ENCODE measurements at regions not wholly inside any gene's neighbourhood (a gene's known extent, or its start where the extent isn't known, plus 50 kb on each side); places are given as distances from the start of the nearest gene placed in this dataset.

- in situ Hi-C loops (cut with HindIII; ENCODE audit: low sequenced_read_pairs), result no loop called here
- no peak overlapping the region for H3K4me3 ChIP-seq (ENCODE audit: low read depth, low read length)
- DNase-seq (ENCODE audit: low read depth), result no peak
- no peak for TF ChIP-seq CTCF (IDR thresholded peaks at IDR 0.05; ENCODE audit: low read depth, low read length, missing control alignments)
Observed at GRCh38 chr3:153881201-153881600, 240.0 kb upstream of the ARHGEF26 start.

GRCh38 chr3:153885359-153885758, 235.8 kb upstream of the ARHGEF26 start:
- H3K4me3 ChIP-seq (ENCODE audit: low read depth, low read length), result no peak overlapping the region
- in situ Hi-C loops (cut with HindIII; ENCODE audit: low sequenced_read_pairs), result no loop called here
- no peak for DNase-seq (ENCODE audit: low read depth)

DNA sequence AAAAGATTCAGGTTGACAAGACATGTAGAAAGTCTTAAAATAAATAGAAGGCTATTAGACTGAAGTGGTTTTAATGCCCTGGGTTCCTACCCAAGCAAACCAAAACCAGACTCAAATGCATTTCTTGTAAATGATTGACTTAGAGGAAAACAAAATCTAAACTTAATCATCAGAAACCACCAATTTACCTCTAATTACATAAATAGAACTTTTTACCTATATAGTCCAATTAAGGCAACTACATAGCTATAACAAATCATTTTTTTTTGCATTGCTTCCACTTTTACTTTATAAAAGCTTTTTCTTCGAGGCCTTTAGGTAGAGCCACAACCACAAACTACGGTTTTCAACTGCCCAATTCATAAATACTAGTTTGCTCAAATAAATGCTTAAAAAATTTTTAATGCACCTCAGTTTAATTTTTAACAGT, 231.3 kb upstream of the ARHGEF26 start:
- no peak overlapping the region for H3K4me3 ChIP-seq (ENCODE audit: low read depth, low read length)
- in situ Hi-C loops (cut with HindIII; ENCODE audit: low sequenced_read_pairs), result no loop called here
- TF ChIP-seq CTCF (IDR thresholded peaks at IDR 0.05; ENCODE audit: low read depth, low read length, missing control alignments), result no peak
- no peak for DNase-seq (ENCODE audit: low read depth)

More at GRCh38 chr3:153885359-153885758, 235.8 kb upstream of the ARHGEF26 start:
- TF ChIP-seq CTCF (IDR thresholded peaks at IDR 0.05; ENCODE audit: low read depth, low read length, missing control alignments), result no peak

DNA sequence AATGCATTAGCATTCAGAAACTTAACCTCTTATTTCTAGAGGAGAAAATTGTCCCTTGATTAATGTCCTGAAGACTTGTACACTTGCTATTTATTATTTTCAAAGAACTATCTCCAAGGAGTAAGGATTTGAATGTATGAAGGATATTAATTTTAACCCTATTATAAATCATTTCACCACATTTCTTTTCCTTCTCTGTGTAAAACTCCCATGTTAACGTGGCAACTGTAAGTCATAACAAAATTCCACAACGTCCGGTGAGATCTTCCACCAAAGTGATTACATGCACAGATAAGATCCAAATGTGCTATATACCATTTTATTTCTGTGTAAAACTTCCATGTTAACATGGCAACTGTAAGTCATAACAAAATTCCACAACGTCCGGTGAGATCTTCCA, 229.1 kb upstream of the ARHGEF26 start:
- no peak for DNase-seq (ENCODE audit: low read depth)
- TF ChIP-seq CTCF (IDR thresholded peaks at IDR 0.05; ENCODE audit: low read depth, low read length, missing control alignments), result no peak
- H3K4me3 ChIP-seq (ENCODE audit: low read depth, low read length), result no peak overlapping the region
- in situ Hi-C loops (cut with HindIII; ENCODE audit: low sequenced_read_pairs), result no loop called here

- no peak for DNase-seq (ENCODE audit: low read depth)
- no peak overlapping the region for H3K4me3 ChIP-seq (ENCODE audit: low read depth, low read length)
- TF ChIP-seq CTCF (IDR thresholded peaks at IDR 0.05; ENCODE audit: low read depth, low read length, missing control alignments), result no peak
- in situ Hi-C loops (cut with HindIII; ENCODE audit: low sequenced_read_pairs), result no loop called here
Observed at GRCh38 chr3:153894857-153895256, 226.3 kb upstream of the ARHGEF26 start.

GRCh38 chr3:153896197-153896596, 225.0 kb upstream of the ARHGEF26 start:
- no peak overlapping the region for H3K4me3 ChIP-seq (ENCODE audit: low read depth, low read length)
- in situ Hi-C loops (cut with HindIII; ENCODE audit: low sequenced_read_pairs), result no loop called here
- DNase-seq (ENCODE audit: low read depth), result no peak
- no peak for TF ChIP-seq CTCF (IDR thresholded peaks at IDR 0.05; ENCODE audit: low read depth, low read length, missing control alignments)

Data from astrocyte of the cerebellum (primary cell).